WTC11 (cell line): ENCODE measurements at regions not wholly inside any gene's neighbourhood (a gene's known extent, or its start where the extent isn't known, plus 50 kb on each side); places are given as distances from the start of the nearest gene placed in this dataset.

Source experiments
- CTCF ChIP-seq: fragments of 200-600 bp; IDR thresholded peaks from 2 replicates; pipeline ENCODE4 v1.8.0; 2022; ENCODE audit warnings: antibody characterized with exemption
- FOXP1 ChIP-seq: sonication (generic); formaldehyde crosslinking; IDR thresholded peaks from 2 replicates; pipeline ENCODE4 v1.8.0; 2022; ENCODE audit warnings: missing genetic modification reagents, mild to moderate bottlenecking, moderate library complexity, borderline replicate concordance
- TEAD1 ChIP-seq: sonication (generic); formaldehyde crosslinking; IDR thresholded peaks from 2 replicates; pipeline ENCODE4 v1.8.0; 2022; ENCODE audit warnings: mild to moderate bottlenecking, missing genetic modification reagents
- USF2 ChIP-seq: sonication (generic); formaldehyde crosslinking; IDR thresholded peaks from 2 replicates; pipeline ENCODE4 v1.8.1; 2023; ENCODE audit warnings: mild to moderate bottlenecking, missing genetic modification reagents, moderate library complexity
- ZNF138 ChIP-seq: sonication (generic); formaldehyde crosslinking; conservative IDR thresholded peaks from 2 replicates; pipeline ENCODE4 v1.8.1; 2022; ENCODE audit warnings: mild to moderate bottlenecking, moderate library complexity, missing genetic modification reagents

- no peak for TF ChIP-seq CTCF
- no peak for TF ChIP-seq USF2
- TF ChIP-seq FOXP1 (CRISPR knock-in tag), result no peak
- no peak for TF ChIP-seq ZNF138
- TF ChIP-seq TEAD1 (CRISPR knock-in tag), result no peak
Measured at GRCh38 chr13:32932376-32932775, 83.8 kb upstream of the KL start.
